Stimulated activated CD8-positive, alpha-beta memory T cell treated with anti-CD3 and anti-CD28 coated beads, Interleukin-2, amount 100 ng/mL, for 48 hours (primary cell): ENCODE measurements at regions not wholly inside any gene's neighbourhood (a gene's known extent, or its start where the extent isn't known, plus 50 kb on each side); places are given as distances from the start of the nearest gene placed in this dataset.
"Not testable (repeated sequence)": the region's sequence is repeated elsewhere in the genome, so short reads cannot be mapped to it uniquely, and the experiment has no call there.

ENCODE experiments used
- DNase-seq, 2 donors: peaks; one replicate each; pipeline ENCODE4 v3.0.0-alpha.2; 2020; ENCODE audit warnings: low read depth in 2 of 2

DNA sequence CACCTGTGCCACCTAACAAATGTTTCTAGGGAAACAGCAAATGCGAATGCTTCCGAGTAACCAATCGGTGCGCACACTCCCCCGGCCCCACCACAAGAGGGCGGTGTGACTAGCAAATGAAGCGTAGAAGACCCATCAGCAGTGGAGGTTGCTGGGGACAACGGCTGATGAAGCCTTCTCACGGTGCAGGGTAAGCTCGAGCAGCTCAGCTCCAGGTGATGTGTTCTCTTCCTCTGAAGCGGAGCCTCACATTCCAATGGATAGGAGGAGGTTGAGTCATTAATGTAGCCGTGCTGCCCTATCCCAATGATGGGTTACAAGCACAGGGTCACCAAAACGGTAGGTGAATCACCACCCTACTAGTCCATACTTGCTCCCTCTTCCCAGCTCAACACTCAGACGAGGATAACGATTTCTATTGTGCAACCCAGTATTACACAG lies 127.6 kb upstream of the TWIST2 start:
- peak; percentile 40 to 49 for DNase-seq

DNA sequence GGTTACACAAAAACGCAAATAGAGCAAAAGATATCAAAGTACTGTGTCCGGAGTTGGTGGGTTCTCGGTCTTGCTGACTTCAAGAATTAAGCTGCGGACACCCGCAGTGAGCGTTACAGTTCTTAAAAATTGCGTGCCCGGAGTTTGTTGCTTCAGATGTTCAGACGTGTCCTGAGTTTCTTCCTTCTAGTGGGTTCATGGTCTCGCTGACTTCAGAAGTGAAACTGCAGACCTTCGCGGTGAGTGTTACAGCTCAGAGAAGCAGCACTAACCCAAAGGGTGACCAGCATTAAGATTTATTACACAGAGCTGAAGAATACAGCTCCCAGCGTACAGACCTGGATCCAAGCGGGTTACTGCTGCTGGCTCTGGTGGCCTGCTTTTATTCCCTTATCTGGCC lies 125.7 kb upstream of the TWIST2 start:
- no peak for DNase-seq

DNA sequence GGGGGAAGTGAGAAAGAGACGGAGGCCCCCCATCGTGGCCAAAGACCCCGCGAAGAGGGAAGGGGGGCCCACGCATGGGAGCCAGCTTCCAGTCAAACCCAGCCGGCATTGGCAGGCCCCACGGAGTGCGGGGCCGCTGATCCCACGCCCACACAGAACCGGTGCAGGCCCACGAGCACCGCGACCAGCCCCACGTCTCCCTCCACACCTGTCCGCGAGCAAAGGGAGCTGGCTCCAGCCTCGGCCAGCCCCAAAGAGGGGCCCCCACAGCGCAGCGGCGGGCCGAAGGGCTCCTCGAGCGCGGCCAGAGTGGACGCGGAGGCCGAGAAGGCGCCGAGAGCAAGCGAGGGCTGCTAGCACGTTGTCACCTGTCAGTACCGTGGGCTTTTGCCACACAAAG lies 125.0 kb upstream of the TWIST2 start:
- no peak for DNase-seq

- not testable (repeated sequence) for DNase-seq
Measured at GRCh38 chr2:238723740-238724320, 124.1 kb upstream of the TWIST2 start.

- DNase-seq: no peak
Measured at GRCh38 chr2:238724728-238725127, 123.2 kb upstream of the TWIST2 start.

GRCh38 chr2:238725298-238725697 lies 122.6 kb upstream of the TWIST2 start:
- no peak for DNase-seq

GRCh38 chr2:238726670-238727584 lies 121.0 kb upstream of the TWIST2 start:
- DNase-seq: no peak

GRCh38 chr2:238727585-238728329 lies 120.1 kb upstream of the TWIST2 start:
- no peak for DNase-seq

DNA sequence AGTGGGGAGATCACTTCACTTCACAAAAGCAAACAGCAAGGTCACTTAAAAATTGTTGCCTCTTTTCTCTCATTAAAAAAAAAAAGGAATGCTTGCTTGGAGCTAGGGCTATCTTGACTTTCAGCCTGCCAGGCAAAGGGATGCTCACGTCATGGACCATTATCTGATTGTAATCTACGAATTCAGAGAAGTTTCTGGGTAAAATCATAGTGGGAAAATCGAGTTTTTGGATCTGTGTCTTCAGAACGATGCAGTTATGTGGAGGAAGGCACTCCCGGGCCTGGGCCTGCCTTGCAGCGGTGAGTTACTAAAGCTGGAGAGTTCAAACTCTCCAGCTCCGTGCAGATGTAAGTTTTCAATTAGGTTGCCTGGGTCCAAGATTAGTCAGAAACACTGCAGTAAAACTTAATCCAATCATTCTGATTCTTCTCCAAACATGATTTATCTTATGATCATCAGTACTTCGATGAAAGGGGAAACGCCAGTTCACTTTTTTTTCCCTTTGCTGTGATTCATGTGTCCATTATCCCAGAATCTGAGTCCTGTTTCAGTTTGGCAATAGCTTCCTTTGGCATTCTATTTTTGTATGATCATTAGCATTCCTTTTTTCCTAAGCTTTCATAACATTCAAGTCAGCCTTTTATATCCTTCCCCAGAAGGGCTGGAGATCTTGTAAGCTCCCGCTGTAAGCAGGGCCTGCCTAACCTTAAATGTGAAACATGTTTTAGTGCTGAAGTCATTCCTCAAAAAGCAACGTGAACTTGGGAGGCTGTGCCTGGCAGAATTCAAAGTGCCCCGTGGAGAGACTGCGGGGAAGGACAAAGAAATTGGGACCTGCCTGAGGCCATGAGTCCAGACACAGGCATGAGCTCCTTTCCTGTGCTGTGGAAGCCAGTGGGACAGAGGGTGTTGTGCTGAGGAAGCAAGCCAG lies 119.3 kb upstream of the TWIST2 start:
- no peak for DNase-seq

- no peak for DNase-seq
Measured at GRCh38 chr2:238729261-238729935, 118.5 kb upstream of the TWIST2 start.

- no peak for DNase-seq
Measured at GRCh38 chr2:238730001-238730669, 117.8 kb upstream of the TWIST2 start.

DNA sequence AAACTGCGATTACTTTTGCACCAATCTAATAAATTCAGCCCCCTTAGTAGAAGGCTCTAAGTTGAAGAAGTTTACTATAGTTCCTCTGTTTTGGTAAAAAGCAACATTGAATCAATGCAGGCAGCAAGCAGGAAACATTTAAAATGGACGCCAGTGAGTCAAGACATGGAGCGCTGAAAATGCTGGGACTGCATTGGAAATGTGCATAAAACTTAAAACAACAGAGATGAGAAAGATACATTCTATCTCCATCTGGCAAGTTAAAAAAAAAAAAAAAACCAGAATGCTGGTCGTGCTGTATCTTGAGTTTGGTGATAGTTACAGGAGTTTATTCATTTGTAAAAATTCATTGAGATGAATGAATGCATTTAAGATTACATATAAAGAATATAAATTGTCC lies 117.0 kb upstream of the TWIST2 start:
- no peak for DNase-seq

DNA sequence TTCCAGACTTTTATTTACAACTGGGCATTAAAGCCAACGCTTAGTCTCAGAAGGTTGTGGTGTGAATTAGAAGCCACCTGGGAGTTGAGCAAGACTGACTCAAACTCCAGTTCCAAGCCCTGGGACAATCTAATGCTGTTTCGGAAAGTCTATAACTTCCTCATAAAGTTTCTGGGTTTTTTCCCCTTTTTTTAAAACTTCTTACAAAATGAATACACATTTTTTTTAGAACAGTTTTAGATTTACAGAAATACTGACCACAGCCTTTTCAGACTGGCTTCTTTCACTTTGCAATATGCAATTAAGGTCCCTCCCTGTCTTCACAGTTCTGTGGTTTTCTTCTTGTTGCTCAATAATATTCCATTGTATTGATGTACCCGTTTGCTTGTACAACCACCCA lies 115.9 kb upstream of the TWIST2 start:
- no peak for DNase-seq

- no peak for DNase-seq
Measured at GRCh38 chr2:238738917-238739316, 109.0 kb upstream of the TWIST2 start.

DNA sequence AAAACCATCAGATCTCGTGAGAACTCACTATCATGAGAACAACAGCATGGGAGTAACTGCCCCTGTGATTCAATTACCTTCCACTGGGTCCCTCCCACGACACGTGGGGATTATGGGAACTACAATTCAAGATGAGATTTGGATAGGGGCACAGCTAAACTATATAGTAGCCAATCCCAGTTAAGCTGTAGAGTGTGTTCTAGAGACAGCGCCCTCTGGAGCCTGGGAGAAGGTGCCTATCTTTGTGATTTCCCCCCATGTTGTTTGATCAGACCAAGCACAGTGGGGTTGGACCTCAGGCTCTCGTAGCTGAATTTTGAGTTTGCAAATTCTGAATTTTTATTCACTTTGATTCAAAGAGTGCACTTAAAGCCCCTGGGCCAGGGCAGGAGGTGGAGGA lies 108.2 kb upstream of the TWIST2 start:
- DNase-seq: no peak

DNA sequence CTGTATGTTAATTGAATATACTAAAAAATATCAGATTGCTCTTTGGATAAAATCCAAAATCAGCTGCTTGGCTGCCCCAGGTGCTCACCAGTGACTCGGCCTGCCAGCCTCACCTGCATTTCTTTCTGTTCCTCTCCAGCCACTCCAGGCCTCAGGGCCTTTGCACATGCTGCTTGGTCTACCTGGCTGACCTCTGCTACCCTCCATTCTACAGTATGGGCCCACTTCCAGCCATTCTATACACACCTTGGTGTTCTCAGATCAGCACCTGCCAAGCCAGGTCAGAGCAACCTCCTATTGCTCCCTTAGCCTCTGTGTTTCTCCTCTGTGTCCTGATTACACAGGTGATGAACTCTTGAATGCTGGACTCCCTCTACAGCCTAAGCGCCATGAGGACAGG lies 106.6 kb upstream of the TWIST2 start:
- DNase-seq: no peak

GRCh38 chr2:238742066-238742465 lies 105.8 kb upstream of the TWIST2 start:
- no peak for DNase-seq

DNA sequence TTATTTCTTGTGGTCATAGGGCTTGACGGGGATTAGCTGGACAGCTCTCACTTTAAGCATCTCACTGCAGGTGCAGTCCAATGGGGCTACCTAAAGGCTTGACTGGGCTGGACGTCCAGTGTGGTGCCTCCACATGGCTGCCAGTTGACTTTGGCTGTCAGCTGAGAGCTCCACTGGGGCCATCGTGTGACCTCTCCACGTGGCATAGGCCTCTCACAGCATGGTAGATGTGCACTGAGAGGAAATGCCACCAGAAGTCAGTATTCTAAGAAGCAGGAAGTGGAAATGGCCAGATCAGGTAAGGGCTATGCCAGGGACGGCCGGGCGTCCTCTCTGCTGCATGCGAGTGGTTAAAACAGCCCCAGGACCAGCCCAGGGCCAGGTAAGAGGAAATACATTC lies 105.2 kb upstream of the TWIST2 start:
- DNase-seq: no peak

DNA sequence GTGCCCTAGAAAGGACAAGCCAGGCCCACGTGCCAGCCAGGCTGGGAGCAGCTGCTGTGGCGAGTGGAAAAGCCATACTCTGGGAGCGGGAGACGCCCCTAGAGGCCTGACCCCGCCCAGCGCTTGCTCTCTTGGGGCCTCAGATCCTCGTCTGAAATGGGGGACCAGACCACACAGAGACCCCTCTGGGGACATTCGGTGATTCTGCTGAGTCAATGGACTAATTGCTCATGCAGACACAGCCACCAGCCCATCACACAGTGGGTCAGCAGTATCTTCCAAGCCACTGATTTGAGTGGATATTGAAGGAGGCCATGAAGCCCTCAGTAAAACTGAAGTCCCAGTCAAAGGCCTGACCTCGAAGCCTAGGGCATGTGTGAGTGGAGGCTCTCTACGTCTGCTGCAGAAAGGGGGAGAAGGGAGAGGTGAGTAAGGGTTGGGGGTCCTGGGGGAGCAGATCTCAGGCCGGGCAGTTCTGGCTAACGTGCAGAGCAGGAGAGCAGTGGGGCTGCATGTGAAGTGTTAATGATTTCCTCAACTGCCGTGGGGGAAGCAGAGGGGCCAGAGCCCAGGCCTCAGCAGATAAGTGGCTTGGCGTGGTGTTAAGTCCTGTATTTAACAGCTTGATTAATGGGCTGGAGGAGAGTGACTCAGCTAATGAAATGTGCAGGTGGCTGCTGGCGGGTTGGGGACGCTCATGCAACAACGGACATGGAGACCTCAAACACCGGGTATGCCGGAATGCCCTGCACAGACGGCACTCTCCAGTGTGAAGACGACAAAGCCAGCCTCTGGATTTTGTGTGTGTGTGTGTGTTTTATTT lies 104.4 kb upstream of the TWIST2 start:
- DNase-seq: no peak
